ENCODE measurements at regions not wholly inside any gene's neighbourhood (a gene's known extent, or its start where the extent isn't known, plus 50 kb on each side); places are given as distances from the start of the nearest gene placed in this dataset.
"Not testable (repeated sequence)": the region's sequence is repeated elsewhere in the genome, so short reads cannot be mapped to it uniquely, and the experiment has no call there.

DNA sequence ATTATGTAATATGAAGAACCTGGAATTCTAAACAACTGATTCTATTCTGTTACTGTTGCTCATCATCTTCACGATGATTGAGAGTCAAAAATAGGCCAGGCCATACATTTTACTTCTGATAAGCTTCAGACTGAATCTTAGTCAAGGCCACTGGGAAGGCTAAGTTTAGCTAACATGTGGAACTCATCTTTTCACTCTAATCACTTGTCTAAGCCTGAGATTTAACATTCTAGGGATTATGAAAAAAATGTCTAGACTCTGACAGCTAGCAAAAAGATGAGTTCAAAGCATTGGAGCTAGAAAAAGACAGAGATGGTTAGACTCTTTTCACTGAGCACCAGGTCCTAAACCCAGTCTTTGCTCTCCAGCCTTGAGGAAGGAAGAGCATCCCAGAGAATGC lies 656.2 kb upstream of the IGFBP7 start:
- H3K4me3 ChIP-seq (replicated peaks in 1 of 2; ENCODE audit: low read depth in 2 of 2, low read length in 2 of 2) = no peak overlapping the region
- no peak for DNase-seq (ENCODE audit: low read depth in 2 of 2)
- TF ChIP-seq, protein P1, sequence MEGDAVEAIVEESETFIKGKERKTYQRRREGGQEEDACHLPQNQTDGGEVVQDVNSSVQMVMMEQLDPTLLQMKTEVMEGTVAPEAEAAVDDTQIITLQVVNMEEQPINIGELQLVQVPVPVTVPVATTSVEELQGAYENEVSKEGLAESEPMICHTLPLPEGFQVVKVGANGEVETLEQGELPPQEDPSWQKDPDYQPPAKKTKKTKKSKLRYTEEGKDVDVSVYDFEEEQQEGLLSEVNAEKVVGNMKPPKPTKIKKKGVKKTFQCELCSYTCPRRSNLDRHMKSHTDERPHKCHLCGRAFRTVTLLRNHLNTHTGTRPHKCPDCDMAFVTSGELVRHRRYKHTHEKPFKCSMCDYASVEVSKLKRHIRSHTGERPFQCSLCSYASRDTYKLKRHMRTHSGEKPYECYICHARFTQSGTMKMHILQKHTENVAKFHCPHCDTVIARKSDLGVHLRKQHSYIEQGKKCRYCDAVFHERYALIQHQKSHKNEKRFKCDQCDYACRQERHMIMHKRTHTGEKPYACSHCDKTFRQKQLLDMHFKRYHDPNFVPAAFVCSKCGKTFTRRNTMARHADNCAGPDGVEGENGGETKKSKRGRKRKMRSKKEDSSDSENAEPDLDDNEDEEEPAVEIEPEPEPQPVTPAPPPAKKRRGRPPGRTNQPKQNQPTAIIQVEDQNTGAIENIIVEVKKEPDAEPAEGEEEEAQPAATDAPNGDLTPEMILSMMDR (IDR thresholded peaks at IDR 0.05; ENCODE audit: low read depth, low read length) = no peak

DNA sequence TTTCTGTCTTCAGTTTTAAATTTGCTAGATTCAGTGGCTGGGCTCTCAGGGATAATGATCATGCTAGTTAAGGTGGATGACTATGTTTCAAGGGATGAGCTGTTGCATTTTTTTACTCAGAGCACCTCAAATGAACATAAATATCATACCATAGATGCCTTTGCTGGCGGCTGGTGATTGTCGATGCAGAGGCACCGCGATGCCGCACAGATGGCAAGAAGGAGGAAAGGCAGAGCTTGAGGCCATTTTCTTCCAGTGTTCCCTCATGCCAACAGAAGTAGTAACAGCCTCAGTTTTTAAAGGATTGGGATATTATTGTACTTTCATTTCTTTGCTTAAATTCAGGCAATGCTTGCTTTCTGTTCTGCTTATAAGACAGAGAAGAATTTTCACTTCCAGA lies 654.7 kb upstream of the IGFBP7 start:
- TF ChIP-seq, protein P1 (IDR thresholded peaks at IDR 0.05; ENCODE audit: low read depth, low read length) = no peak
- no peak overlapping the region for H3K4me3 ChIP-seq (replicated peaks in 1 of 2; ENCODE audit: low read depth in 2 of 2, low read length in 2 of 2)
- no peak for DNase-seq (ENCODE audit: low read depth in 2 of 2)

DNA sequence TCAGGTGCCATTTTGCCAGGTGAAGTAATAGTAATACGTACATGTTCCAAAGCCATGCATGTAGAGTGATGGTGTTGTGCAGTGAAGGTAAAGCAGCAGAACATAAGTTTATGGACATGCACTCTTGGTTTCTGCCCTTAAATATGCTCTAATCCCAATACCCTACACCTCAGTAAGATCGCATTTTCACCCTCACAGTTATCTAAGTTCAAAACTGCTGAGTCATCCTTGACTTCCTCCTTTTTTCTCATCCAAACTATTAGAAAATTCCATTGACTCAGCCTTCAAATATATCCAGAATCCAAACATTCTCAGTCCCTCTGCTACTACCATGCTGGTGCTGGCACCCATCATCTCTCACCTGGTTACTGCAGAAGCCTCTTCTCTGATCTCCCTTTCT lies 652.9 kb upstream of the IGFBP7 start:
- DNase-seq (ENCODE audit: low read depth in 2 of 2) = no peak
- TF ChIP-seq, protein P1 (IDR thresholded peaks at IDR 0.05; ENCODE audit: low read depth, low read length) = no peak
- no peak overlapping the region for H3K4me3 ChIP-seq (replicated peaks in 1 of 2; ENCODE audit: low read depth in 2 of 2, low read length in 2 of 2)

DNA sequence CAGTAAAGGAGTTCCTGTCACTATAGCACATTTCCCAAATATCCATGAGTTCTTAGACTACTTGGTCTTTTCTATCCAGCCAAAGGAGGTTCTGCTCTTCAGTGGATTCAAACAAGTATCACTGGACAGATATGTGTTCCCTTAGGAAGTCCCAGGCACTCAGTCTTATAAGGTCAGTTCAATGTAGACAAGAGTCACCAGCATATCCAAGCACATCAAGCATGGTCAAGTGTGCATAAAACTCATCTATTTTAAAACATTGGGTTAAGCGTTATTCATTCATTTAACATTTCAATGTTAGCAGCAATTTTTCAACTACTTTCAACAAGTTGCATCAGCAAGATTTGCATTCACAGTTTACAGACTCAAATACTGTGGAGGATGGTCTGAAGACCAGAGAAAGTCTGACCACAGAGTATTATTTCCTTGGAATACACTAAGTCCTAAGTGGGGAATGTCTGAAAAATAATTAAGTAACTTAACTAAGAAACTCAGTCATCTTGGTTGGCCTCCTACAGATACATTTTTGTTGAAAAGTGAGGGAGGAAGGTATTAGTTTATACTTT lies 630.5 kb upstream of the IGFBP7 start:
- DNase-seq (ENCODE audit: low read depth in 2 of 2) = no peak
- H3K4me3 ChIP-seq (replicated peaks in 1 of 2; ENCODE audit: low read depth in 2 of 2, low read length in 2 of 2) = no peak overlapping the region
- TF ChIP-seq, protein P1 (IDR thresholded peaks at IDR 0.05; ENCODE audit: low read depth, low read length) = no peak

DNA sequence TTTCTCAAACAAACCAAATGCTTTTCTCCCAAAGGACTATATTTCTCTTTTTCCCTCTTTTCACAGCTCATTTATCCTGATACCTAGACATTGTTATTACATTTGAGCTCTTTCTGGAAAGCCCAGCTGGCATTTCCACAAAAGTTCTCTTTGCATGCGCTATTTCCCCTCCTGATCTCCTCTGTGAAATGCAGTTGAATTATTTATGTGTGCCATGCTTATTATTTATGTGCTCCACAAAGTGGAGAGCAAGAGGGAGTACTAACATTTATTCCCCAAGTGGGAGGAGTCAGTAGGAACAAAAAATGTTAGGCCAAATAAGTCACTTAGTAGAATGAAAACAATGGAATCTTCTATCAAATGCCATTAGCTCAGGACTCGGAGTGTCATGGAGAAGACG lies 626.6 kb upstream of the IGFBP7 start:
- DNase-seq (ENCODE audit: low read depth in 2 of 2) = no peak
- TF ChIP-seq, protein P1 (IDR thresholded peaks at IDR 0.05; ENCODE audit: low read depth, low read length) = no peak
- H3K4me3 ChIP-seq (replicated peaks in 1 of 2; ENCODE audit: low read depth in 2 of 2, low read length in 2 of 2) = no peak overlapping the region

DNA sequence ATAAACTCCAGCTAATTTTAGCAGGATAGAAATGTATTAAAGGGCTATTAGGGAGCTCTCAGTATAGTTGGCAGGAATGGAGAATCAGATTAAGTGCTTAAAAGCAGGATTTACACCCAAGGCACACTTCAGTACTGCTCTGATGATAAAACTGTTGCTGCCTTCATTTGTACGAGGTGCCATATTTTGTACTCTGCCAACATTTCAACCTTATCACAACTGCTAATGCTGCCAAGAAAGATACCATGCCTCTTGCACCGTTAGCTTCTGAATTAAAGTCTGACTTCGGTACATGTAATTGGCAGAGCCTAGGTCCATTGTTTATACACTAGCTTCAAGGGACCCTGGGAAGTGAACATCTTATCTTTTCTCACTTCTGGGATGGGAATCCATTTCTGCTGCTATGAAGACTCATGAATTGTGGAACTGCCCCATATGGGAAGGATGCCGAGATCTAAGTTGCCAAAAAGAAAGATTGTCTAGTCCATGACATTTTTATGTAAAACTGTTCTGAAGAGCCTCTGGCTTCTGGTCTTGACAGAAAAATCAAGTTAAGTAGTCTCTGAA lies 624.0 kb upstream of the IGFBP7 start:
- H3K4me3 ChIP-seq (replicated peaks in 1 of 2; ENCODE audit: low read depth in 2 of 2, low read length in 2 of 2) = no peak overlapping the region
- no peak for DNase-seq (ENCODE audit: low read depth in 2 of 2)
- TF ChIP-seq, protein P1 (IDR thresholded peaks at IDR 0.05; ENCODE audit: low read depth, low read length) = no peak

DNA sequence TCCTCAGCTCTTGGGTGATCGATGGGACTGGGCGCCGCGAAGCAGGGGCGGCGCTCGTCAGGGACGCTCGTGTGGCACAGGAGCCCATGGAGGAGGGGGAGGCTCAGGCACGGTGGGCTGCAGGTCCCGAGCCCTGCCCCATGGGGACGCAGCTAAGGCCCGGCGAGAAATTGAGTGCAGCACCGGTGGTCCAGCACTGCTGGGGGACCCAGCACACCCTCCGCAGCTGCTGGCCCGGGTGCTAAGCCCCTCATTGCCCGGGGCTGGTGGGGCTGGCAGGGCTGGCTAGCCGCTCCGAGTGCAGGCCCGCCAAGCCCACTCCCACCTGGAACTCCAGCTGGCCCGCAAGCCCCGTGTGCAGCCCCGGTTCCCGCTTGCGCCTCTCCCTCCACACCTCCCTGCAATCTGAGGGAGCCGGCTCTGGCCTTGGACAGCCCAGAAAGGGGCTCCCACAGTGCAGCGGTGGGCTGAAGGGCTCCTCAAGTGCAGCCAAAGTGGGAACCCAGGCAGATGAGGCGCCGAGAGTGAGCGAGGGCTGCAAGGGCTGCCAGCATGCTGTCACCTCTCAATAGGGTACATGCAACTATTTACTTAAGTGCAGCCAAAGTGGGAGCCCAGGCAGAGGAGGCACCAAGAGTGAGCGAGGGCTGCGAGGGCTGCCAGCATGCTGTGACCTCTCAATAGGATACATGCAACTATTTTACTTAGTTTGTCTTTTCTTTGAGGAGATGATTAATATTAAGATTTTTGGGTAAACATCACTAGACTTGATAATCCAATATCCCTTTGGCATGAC lies 619.8 kb upstream of the IGFBP7 start:
- DNase-seq (ENCODE audit: low read depth in 2 of 2) = not testable (repeated sequence)

More for the DNA sequence above, 619.8 kb upstream of the IGFBP7 start:
- not testable (repeated sequence) for H3K4me3 ChIP-seq (replicated peaks in 1 of 2; ENCODE audit: low read depth in 2 of 2, low read length in 2 of 2)

Data from cardiac fibroblast (primary cell).